DOHH2 (cell line): ENCODE measurements at regions not wholly inside any gene's neighbourhood (a gene's known extent, or its start where the extent isn't known, plus 50 kb on each side); places are given as distances from the start of the nearest gene placed in this dataset.

ENCODE experiments used
- EZH2phosphoT487 ChIP-seq: fragments of 200-600 bp; sonication (generic); IDR thresholded peaks from 2 replicates; pipeline ENCODE4 v1.6.1; 2017; ENCODE audit warnings: borderline replicate concordance, mild to moderate bottlenecking, antibody characterized with exemption, low read length, moderate library complexity, mixed read lengths
- TF ChIP-seq, protein P1 (sequence below): fragments of 200-600 bp; sonication (generic); IDR thresholded peaks from one replicate; pipeline ENCODE4 v1.5.1; 2014; ENCODE audit warnings: antibody characterized with exemption, mild to moderate bottlenecking, low read depth, low read length; ENCODE audit not compliant: poor library complexity, severe bottlenecking

DNA sequence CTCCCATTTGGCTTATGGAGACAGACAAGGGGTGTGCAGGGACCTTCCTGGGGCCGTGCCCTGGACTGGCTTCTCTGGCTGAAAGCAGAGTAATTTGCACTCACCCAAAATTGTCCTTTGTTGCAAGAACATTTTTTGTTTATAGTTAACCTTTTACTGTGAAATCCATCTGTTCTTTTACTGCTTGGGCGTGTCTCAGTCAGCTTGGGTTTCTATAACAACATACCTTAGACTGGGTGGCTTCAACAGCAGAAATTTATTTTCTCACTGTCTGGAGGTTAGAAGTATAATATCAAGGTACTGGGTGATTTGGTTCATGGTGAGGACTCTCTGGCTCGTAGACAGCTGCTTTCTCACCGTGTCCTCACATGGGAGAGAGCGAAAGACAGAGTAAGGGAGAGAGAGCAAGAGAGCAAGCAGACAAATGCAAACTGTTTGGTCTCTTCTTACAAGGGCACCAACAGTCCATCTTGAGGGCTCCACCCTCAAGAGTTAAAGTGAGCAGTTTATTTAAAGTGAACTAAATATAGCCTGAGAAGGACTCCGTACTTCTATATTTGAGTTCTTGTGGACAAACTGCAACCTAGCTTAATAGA is 131.0 kb upstream of the NPY start:
- TF ChIP-seq, protein P1, sequence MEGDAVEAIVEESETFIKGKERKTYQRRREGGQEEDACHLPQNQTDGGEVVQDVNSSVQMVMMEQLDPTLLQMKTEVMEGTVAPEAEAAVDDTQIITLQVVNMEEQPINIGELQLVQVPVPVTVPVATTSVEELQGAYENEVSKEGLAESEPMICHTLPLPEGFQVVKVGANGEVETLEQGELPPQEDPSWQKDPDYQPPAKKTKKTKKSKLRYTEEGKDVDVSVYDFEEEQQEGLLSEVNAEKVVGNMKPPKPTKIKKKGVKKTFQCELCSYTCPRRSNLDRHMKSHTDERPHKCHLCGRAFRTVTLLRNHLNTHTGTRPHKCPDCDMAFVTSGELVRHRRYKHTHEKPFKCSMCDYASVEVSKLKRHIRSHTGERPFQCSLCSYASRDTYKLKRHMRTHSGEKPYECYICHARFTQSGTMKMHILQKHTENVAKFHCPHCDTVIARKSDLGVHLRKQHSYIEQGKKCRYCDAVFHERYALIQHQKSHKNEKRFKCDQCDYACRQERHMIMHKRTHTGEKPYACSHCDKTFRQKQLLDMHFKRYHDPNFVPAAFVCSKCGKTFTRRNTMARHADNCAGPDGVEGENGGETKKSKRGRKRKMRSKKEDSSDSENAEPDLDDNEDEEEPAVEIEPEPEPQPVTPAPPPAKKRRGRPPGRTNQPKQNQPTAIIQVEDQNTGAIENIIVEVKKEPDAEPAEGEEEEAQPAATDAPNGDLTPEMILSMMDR: no peak
- no peak for TF ChIP-seq EZH2phosphoT487
